Stimulated activated CD8-positive, alpha-beta memory T cell treated with anti-CD3 and anti-CD28 coated beads, Interleukin-12 subunit alpha, Interleukin-12 subunit beta, amount 100 ng/mL, for 1 hour (primary cell): ENCODE measurements at regions not wholly inside any gene's neighbourhood (a gene's known extent, or its start where the extent isn't known, plus 50 kb on each side); places are given as distances from the start of the nearest gene placed in this dataset.
"Not testable (repeated sequence)": the region's sequence is repeated elsewhere in the genome, so short reads cannot be mapped to it uniquely, and the experiment has no call there.

Experiments used
- DNase-seq: peaks from one replicate; pipeline ENCODE4 v3.0.0-alpha.2; 2020; ENCODE audit warnings: low read depth

- no peak for DNase-seq
Measured at GRCh38 chr10:23543691-23544380, 105.0 kb downstream of the OTUD1 start.

- not testable (repeated sequence) for DNase-seq
Measured at GRCh38 chr10:23545866-23546265, 107.0 kb downstream of the OTUD1 start.

- no peak for DNase-seq
Measured at GRCh38 chr10:23556727-23557440, 118.0 kb downstream of the OTUD1 start.

GRCh38 chr10:23557777-23558176 lies 118.9 kb downstream of the OTUD1 start:
- DNase-seq: no peak

GRCh38 chr10:23558361-23558799 lies 119.5 kb downstream of the OTUD1 start:
- no peak for DNase-seq

DNA sequence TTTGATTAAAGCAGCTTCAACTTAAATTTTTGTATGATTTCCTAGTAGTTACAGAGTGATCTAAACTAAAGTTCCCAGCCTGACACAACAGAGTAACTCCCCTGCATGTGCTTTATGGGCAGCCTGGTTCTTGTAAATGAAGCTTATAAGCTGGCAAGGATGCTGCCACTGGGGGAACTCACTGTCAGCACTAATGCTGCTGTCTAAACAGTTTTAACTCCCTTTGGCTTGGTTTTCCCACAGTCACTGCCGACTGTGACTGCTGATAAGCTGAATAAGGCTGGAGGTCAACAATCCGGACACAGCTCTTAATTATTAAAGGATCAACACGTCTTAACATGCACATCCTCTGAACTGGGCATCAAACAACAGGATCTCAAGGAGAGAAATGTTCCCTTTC lies 130.1 kb downstream of the OTUD1 start:
- DNase-seq: no peak

DNA sequence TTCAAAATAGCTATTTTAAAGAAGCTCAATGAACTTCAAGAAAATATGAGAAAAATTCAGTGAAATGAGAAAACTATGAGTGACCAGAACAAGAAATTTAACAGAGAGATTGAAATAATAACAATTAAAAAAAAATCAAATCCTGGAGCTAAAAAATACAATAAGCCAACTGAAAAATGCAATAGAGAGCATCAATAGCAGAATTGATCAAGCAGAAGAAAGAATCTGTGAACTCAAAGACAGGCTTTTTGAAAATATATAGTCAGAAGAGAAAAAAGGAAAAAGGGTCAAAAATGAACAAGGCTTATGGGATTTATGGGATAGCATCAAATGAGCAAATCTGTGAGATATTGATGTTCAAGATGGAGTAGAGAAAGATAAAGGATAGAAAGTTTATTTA lies 133.0 kb downstream of the OTUD1 start:
- no peak for DNase-seq

DNA sequence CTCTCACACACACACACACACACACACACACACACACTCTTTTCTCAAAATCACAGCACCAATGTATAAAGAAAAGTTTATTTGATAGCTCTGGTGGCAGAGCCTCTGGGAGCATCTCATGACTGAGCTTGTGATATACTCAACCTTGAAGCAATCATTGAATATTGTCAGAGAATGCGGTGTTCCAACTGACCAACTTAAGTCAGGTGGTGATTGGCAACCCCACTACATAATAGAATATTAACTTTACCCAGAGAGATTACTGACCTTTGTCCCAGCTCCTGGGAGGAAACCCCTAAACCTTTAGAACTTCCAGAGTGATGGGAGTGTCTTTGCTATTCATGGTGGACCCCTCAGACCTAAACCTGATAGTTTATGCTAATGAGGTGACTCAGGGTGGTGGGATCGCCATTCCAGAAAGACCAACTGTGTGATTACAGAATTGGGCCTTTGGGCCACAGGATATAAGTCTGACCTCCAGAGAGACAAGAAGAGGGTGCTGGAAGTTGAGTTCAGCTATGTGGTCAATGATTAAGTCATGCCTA lies 143.1 kb downstream of the OTUD1 start:
- DNase-seq: no peak

DNA sequence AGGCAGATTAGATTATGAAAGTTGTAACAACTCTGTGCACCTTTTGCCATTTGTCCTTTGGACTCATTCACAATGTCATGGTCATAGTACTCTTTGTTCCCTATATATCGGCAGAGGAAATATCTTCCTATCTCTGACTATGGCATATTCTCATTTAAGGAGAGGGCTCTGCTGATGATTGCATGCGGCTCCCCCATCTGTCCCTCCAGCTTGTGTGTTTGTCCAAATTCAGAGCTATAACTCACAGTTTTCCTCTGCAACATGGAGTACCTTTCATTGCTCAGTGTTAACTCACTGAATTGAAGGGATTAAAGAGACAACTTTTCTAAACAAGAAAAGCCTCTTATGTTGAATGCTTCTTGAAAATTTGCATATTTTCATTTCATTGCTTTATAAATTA lies 145.5 kb downstream of the OTUD1 start:
- no peak for DNase-seq

GRCh38 chr10:23585186-23585585 lies 146.3 kb downstream of the OTUD1 start:
- DNase-seq: no peak

- no peak for DNase-seq
Measured at GRCh38 chr10:23585666-23586065, 146.8 kb downstream of the OTUD1 start.

DNA sequence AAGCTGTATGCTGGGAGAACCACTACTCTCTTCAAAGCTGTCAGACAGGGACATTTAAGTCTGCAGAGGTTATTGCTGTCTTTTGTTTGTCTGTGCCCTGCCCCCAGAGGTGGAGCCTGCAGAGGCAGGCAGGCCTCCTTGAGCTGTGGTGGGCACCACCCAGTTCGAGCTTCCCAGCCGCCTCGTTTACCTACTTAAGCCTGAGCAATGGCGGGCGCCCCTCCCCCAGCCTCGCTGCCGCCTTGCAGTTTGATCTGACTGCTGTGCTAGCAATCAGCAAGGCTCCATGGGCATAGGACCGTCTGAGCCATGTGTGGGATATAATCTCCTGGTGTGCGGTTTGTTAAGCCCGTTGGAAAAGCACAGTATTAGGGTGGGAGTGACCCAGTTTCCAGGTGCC lies 156.4 kb downstream of the OTUD1 start:
- DNase-seq: not testable (repeated sequence)

- no peak for DNase-seq
Measured at GRCh38 chr10:23604613-23605012, 165.7 kb downstream of the OTUD1 start.

- no peak for DNase-seq
Measured at GRCh38 chr10:23606456-23606855, 167.6 kb downstream of the OTUD1 start.

DNA sequence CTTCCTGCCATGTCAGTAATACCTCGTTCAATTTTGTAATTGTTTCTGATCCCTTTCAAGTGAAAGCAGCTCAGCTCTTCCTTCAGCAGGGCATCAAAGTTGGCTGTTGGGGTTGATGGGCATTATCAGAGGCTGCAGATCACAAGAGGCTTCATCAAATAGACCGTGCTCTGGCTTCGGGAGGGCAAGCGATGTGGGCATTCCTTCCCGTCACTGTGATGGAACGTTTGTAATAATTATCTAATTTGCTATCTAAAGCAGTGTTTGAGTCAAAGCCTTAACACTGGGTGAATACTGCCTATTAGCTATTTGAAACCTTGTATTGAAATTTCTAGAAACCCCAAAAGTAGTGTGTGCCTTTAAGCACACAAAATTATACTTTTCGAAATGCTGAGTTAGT lies 170.1 kb downstream of the OTUD1 start:
- DNase-seq: no peak

- no peak for DNase-seq
Measured at GRCh38 chr10:23610626-23611307, 171.9 kb downstream of the OTUD1 start.

- DNase-seq: no peak
Measured at GRCh38 chr10:23611308-23612029, 172.6 kb downstream of the OTUD1 start.

DNA sequence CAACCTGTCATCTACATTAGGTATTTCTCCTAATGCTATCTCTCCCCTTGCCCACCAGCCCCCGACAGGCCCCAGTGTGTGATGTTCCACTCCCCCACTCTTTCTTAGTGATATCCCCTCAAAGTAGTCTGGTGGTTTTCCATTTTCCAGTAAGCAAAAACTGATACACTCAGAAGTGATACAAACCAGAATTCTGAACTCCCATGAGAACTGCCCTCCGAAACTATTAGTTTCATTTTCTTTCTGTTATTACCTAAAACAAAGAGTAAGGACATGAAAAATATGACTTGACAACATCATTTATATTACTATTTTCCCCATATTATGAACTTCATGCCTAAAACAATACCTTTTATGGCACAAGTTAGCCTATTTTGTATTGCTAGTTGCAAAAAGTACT lies 175.0 kb downstream of the OTUD1 start:
- DNase-seq: no peak

DNA sequence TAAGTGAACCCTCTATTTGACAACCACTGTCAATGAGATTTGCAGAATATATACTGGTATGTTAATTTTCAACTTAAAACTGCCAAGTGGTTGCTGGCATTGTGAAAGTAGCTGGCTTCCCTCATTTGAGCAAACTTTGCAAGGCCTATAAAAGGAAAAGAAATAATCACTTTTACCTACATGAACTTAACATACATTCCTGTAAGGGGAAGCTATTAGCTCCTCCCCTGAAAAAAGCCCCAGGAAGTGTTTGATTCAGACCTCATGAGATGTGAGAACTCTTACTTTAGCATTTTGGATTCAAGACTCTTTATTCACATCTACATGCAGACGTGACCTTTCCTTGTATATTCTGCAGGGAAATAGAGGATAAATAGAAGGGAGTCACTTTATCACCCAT lies 175.6 kb downstream of the OTUD1 start:
- no peak for DNase-seq

GRCh38 chr10:23630376-23630775 lies 191.5 kb downstream of the OTUD1 start:
- DNase-seq: no peak

GRCh38 chr10:23630885-23631284 lies 192.0 kb downstream of the OTUD1 start:
- DNase-seq: no peak

DNA sequence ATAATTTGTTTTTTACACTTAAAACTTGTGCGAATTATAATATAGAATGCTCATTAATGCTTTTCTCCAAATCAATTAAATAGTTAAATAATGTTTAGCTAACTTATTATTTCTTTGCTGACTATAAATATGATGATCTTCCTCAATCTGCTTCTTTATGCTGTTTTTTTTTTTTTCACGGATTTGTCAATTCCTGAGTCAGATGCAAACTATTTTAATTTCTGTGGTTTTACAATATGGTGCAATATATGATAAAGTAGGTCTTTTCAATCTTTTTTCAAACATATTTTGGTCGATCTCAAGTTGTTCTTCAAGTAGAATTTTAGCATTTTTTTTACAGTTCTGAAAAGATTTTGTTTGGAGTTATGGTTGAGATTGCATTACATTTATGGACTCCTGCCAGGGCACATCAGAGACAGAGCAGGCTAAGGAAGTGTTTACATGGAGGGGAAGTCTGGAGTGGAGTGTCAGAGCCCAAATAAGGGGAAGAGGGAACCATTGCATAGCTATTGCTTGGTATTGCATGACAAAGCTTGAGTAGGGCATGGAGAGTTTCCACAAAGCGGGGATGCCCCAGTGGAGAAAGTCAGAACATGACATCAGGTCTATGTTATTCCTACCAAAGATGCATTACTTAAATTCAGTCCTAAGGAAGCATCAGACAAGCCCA lies 204.4 kb downstream of the OTUD1 start:
- no peak for DNase-seq
